ENCODE measurements at regions not wholly inside any gene's neighbourhood (a gene's known extent, or its start where the extent isn't known, plus 50 kb on each side); places are given as distances from the start of the nearest gene placed in this dataset.

GRCh38 chr3:82814660-82815059 lies 1053.2 kb upstream of the GBE1 start:
- no peak for TF ChIP-seq Cebpa-rat (IDR thresholded peaks at IDR 0.05)
- Histone ChIP-seq H3K4me1 (no peaks in the 10 kb centered on the region), H3K27ac (no peak overlapping the region), H4K20me1 (no peaks in the 10 kb centered on the region), H3K9ac (no peak overlapping the region), H3K9me3 (replicated peaks in 1 of 11) (peaks cover 15 to 34% (median 23%) of the 10 kb centered on the region in 11 experiments), H3K36me3 (0 out of 22 replicates have a peak, but pooled peaks cover 0 to 6% (median 0%) of the 10 kb centered on the region in 11 experiments), H3K4me2 (no peak overlapping the region), H3K27me3 (no peaks in the 10 kb centered on the region), H3K4me3 (no peak overlapping the region)

DNA sequence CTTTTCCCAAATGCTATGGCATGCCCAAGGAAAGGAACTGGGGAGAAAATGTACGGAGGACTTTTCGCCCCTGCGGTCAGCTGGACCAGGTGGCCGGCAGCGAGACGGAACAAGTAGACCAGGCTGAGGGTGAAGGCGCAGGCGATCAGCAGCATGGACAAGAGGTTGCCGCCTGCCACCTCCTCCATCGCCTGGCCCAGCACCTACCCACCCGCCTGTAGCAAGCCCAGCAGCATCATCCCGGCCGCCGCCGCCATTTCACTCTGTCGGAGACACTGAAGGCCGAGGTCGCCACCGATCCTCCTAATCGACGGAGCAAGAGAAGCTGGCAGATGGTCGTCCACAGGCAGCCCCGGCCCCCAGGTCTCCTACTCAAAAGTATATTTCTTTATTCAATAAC lies 1046.3 kb upstream of the GBE1 start:
- Histone ChIP-seq H3K4me3 (no peak overlapping the region), H3K27me3 (no peaks in the 10 kb centered on the region), H3K9ac (no peak overlapping the region), H3K27ac (no peak overlapping the region), H3K4me1 (no peaks in the 10 kb centered on the region), H3K9me3 (replicated peaks in 1 of 11) (peaks cover 0 to 4% (median 0%) of the 10 kb centered on the region in 11 experiments; a peak in 5 of 22 replicates), H4K20me1 (no peaks in the 10 kb centered on the region), H3K4me2 (no peak overlapping the region), H3K36me3 (no peaks in the 10 kb centered on the region)
- no peak for TF ChIP-seq Cebpa-rat (IDR thresholded peaks at IDR 0.05)

DNA sequence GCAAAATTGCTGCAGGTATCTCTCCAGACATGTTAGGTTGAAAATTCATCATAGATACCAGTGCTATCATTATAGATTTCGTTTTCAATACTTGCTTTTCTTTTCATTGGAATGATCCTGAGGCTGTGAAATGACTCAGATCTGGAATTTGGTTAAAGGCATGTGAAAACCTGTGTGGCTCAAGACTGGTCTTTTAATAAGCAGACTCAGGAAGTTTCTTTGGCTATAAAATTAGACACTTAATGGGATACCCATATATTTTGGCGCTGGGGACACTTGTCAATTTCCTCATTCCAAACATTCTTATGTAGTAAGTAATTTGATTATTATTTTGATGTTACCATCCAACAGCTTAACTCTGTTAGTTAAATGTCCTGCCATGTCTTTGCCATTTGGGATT lies 1041.1 kb upstream of the GBE1 start:
- H3K36me3 ChIP-seq = no peaks in the 10 kb centered on the region
- no peak for TF ChIP-seq Cebpa-rat (IDR thresholded peaks at IDR 0.05)
- no peak overlapping the region for H3K9ac ChIP-seq
- no peak overlapping the region for H3K4me3 ChIP-seq
- H3K4me1 ChIP-seq = no peaks in the 10 kb centered on the region
- no peak overlapping the region for H3K27ac ChIP-seq
- H3K9me3 ChIP-seq (replicated peaks in 1 of 11) = no peaks in the 10 kb centered on the region
- H3K27me3 ChIP-seq = no peaks in the 10 kb centered on the region
- no peak overlapping the region for H3K4me2 ChIP-seq
- no peaks in the 10 kb centered on the region for H4K20me1 ChIP-seq

GRCh38 chr3:82800248-82800647 lies 1038.8 kb upstream of the GBE1 start:
- Histone ChIP-seq H3K27ac (no peak overlapping the region), H3K9ac (no peak overlapping the region), H3K4me2 (no peak overlapping the region), H3K4me3 (no peak overlapping the region), H4K20me1 (no peaks in the 10 kb centered on the region), H3K36me3 (no peaks in the 10 kb centered on the region), H3K27me3 (no peaks in the 10 kb centered on the region), H3K9me3 (replicated peaks in 1 of 11) (no peaks in the 10 kb centered on the region), H3K4me1 (no peaks in the 10 kb centered on the region)
- TF ChIP-seq Cebpa-rat (IDR thresholded peaks at IDR 0.05) = no peak

DNA sequence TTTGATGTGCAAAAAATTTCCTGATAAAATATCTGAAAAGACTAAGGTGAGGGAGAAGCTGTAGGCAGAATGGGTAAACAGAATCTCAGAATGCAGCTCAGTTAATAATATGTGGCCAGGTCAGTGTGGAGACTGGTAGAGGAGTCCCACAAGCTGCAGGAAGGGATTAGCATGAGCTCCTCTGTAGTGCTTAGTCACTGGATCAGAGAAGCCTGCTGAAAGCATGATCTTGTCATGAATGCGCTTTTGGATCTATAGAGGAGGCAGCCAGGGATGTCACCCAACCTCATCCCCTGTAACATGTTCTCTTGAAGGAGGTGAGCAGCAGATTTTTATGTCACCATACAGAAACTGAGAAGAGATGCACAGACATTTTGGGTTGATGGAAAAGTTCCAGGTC lies 1035.3 kb upstream of the GBE1 start:
- Histone ChIP-seq H3K27me3 (no peaks in the 10 kb centered on the region), H3K4me3 (no peak overlapping the region), H3K4me2 (no peak overlapping the region), H4K20me1 (no peaks in the 10 kb centered on the region), H3K36me3 (no peaks in the 10 kb centered on the region), H3K4me1 (no peaks in the 10 kb centered on the region), H3K27ac (no peak overlapping the region), H3K9ac (no peak overlapping the region), H3K9me3 (replicated peaks in 1 of 11) (no peaks in the 10 kb centered on the region)
- no peak for TF ChIP-seq Cebpa-rat (IDR thresholded peaks at IDR 0.05)

DNA sequence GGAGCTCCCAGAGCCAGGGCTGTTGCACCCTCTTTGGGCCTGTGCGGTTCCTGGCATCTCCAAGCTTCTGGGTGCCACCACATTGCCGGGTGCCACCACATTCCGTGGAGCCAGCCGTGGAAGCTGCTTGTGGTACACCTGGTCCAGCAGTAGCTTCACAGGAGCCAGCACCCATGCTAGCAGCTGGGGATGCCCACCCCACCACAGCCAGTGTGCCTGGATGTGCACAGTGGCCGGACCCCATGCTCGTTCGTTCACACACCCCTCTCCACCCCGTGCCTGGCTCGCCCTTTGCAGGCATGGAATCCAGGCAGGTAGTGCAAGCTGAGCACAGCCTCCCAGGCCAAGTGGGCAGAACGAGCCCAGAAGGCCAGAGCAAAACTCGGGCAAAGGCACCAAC lies 1029.8 kb upstream of the GBE1 start:
- no peaks in the 10 kb centered on the region for H3K27me3 ChIP-seq
- no peaks in the 10 kb centered on the region for H3K4me1 ChIP-seq
- H3K4me2 ChIP-seq = no peak overlapping the region
- peaks cover 0 to 8% (median 0%) of the 10 kb centered on the region in 11 experiments; a peak in 2 of 22 replicates for H3K9me3 ChIP-seq (replicated peaks in 1 of 11)
- H3K4me3 ChIP-seq = no peak overlapping the region
- no peak for TF ChIP-seq Cebpa-rat (IDR thresholded peaks at IDR 0.05)
- no peaks in the 10 kb centered on the region for H3K36me3 ChIP-seq
- no peak overlapping the region for H3K9ac ChIP-seq
- H3K27ac ChIP-seq = no peak overlapping the region
- H4K20me1 ChIP-seq = no peaks in the 10 kb centered on the region

DNA sequence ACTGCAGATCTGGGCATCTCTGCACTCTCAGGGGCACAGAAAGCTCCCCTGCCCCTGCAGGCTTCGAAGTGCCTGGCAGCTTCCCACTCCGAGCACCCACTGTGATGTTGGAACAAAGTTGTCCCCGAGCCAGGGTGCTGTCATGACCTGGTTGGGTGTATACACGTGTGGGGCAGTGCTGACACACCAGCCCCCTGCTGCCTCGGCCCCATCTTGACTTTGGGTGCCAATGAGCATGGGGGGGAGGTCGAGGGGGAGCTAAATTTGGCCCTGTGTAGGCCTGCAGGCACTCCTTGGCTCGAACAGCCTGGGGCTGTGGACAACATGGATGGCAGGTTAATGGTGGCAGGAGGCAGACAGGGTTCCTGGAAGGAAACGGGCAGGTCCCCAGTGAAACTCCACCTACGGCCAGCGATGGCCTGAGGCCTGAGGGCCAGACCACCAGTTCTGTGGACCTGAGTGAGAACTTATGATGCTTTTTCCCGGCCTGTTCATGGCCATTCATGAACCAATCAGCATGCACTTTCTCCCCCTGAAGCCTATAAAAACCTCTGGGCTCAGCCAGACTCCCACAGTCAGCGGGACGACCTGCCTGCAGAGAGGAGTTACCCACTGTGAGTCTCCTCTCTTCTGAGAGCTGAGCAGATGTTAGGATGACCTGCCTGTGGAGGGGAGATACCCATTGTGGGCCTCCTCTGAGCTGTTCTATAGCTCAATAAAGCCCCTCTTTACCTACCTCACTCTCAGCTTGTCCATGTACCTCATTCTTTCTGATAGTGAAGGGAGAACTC lies 1029.1 kb upstream of the GBE1 start:
- H3K9ac ChIP-seq = no peak overlapping the region
- H3K27me3 ChIP-seq = no peaks in the 10 kb centered on the region
- H3K4me2 ChIP-seq = no peak overlapping the region
- TF ChIP-seq Cebpa-rat (IDR thresholded peaks at IDR 0.05) = no peak
- no peak overlapping the region for H3K27ac ChIP-seq
- H3K4me1 ChIP-seq = no peaks in the 10 kb centered on the region
- peaks cover 0 to 8% (median 0%) of the 10 kb centered on the region in 11 experiments; a peak in 2 of 22 replicates for H3K9me3 ChIP-seq (replicated peaks in 1 of 11)
- no peak overlapping the region for H3K4me3 ChIP-seq
- no peaks in the 10 kb centered on the region for H3K36me3 ChIP-seq
- H4K20me1 ChIP-seq = no peaks in the 10 kb centered on the region

DNA sequence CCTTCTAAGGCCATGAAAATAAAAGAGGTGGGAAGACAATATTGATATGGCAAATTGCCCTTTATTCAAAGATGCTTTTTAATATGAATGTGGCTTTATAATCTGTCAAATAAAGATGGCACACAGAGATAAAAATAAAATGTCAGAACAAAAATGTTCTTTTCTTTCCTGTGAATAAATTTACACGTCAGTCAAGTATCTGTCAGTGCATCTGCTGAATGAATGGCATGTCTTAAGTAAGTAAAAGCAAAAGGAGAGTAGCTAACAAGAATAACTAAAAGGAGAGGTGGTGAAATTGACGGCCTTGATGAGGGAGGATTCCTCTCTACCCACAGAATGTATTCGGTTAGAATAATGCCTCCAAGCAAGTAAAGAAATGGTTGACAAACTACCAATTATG lies 1021.7 kb upstream of the GBE1 start:
- Histone ChIP-seq H3K9me3 (replicated peaks in 1 of 11) (no peaks in the 10 kb centered on the region), H4K20me1 (no peaks in the 10 kb centered on the region), H3K27ac (no peak overlapping the region), H3K36me3 (no peaks in the 10 kb centered on the region), H3K9ac (no peak overlapping the region), H3K4me3 (no peak overlapping the region), H3K4me2 (no peak overlapping the region), H3K4me1 (no peaks in the 10 kb centered on the region), H3K27me3 (no peaks in the 10 kb centered on the region)
- TF ChIP-seq Cebpa-rat (IDR thresholded peaks at IDR 0.05) = no peak

DNA sequence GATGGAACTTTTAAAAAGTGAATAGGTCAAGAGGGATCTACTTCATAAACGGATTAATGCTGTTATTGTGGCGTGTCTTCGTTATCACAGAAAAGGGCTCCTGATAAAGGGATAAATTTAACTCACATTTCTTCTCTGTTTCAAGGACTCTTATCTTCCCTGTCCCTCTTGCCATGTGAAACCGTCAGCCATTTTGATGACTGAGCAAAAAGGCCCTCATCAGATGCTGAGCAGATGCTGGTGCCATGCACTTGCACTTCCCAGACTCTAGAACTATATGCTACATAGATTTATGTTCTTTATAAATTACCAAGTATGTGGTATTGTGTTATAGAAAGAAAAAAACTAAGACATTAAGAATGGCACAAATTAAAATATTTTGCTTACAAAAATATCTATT lies 1011.8 kb upstream of the GBE1 start:
- H4K20me1 ChIP-seq = no peaks in the 10 kb centered on the region
- H3K4me2 ChIP-seq = no peak overlapping the region
- H3K4me3 ChIP-seq = no peak overlapping the region
- H3K9ac ChIP-seq = no peak overlapping the region
- no peak overlapping the region for H3K27ac ChIP-seq
- H3K4me1 ChIP-seq = no peaks in the 10 kb centered on the region
- no peaks in the 10 kb centered on the region for H3K27me3 ChIP-seq
- H3K9me3 ChIP-seq (replicated peaks in 1 of 11) = no peaks in the 10 kb centered on the region
- no peak for TF ChIP-seq Cebpa-rat (IDR thresholded peaks at IDR 0.05)
- H3K36me3 ChIP-seq = no peaks in the 10 kb centered on the region

GRCh38 chr3:82764521-82764920 lies 1003.1 kb upstream of the GBE1 start:
- Histone ChIP-seq H3K4me1 (no peaks in the 10 kb centered on the region), H3K4me3 (no peak overlapping the region), H3K9ac (no peak overlapping the region), H3K27me3 (no peaks in the 10 kb centered on the region), H3K4me2 (no peak overlapping the region), H3K27ac (no peak overlapping the region), H3K36me3 (no peaks in the 10 kb centered on the region), H4K20me1 (no peaks in the 10 kb centered on the region), H3K9me3 (replicated peaks in 1 of 11) (no peaks in the 10 kb centered on the region)
- no peak for TF ChIP-seq Cebpa-rat (IDR thresholded peaks at IDR 0.05)

Measured in BLaER1 treated with 17β-estradiol and CSF1 and Interleukin-3, amounts not matched to agents 10 nM and 100 nM (cell line).